ENCODE measurements at regions not wholly inside any gene's neighbourhood (a gene's known extent, or its start where the extent isn't known, plus 50 kb on each side); places are given as distances from the start of the nearest gene placed in this dataset.

GRCh38 chr1:175845985-175846384 is 102.6 kb upstream of the TNR start (continued):
- TF ChIP-seq CHD7 (IDR thresholded peaks at IDR 0.05; ENCODE audit: insufficient replicate concordance, low read length): no peak
- no peak for TF ChIP-seq SAP30 (IDR thresholded peaks at IDR 0.05; ENCODE audit: insufficient read depth, insufficient replicate concordance, low read length)
- TF ChIP-seq EP300 (IDR thresholded peaks at IDR 0.05; ENCODE audit: borderline replicate concordance in 1 of 2, low read depth in 2 of 2, low read length in 2 of 2): no peak
- TF ChIP-seq EGR1 (IDR thresholded peaks at IDR 0.05; ENCODE audit: borderline replicate concordance, low read depth, low read length): no peak
- no peak for TF ChIP-seq SRF (IDR thresholded peaks at IDR 0.05; ENCODE audit: low read depth, low read length)
- TF ChIP-seq CBX8 (IDR thresholded peaks at IDR 0.05; ENCODE audit: borderline replicate concordance, low read depth, low read length): no peak
- TF ChIP-seq HDAC6 (IDR thresholded peaks at IDR 0.05; ENCODE audit: low read depth, low read length): no peak
- TF ChIP-seq CHD2 (IDR thresholded peaks at IDR 0.05; ENCODE audit: low read length): no peak
- TF ChIP-seq TEAD4 (IDR thresholded peaks at IDR 0.05; ENCODE audit: low read depth, low read length): no peak
